GM23338 (cell line): ENCODE measurements at regions not wholly inside any gene's neighbourhood (a gene's known extent, or its start where the extent isn't known, plus 50 kb on each side); places are given as distances from the start of the nearest gene placed in this dataset.

Experiments
- CREB1 ChIP-seq: fragments of 250-450 bp; sonication (Bioruptor Pico); IDR thresholded peaks from 2 replicates; pipeline ENCODE4 v1.5.0; 2020; ENCODE audit warnings: low read depth, mild to moderate bottlenecking, moderate library complexity
- CTCF ChIP-seq, 2 experiments: fragments of 200-600 bp in 1 of 2; sonication (generic) in 1 of 2; conservative IDR thresholded peaks; 2 replicates each; pipeline versions ENCODE4 v1.5.1 to v1.6.1; 2016 to 2017; ENCODE audit warnings: antibody characterized with exemption in 2 of 2, low read depth in 2 of 2, mild to moderate bottlenecking in 2 of 2, moderate library complexity in 1 of 2
- EZH2 ChIP-seq: fragments of 200-600 bp; sonication (generic); IDR thresholded peaks from one replicate; pipeline ENCODE4 v1.8.0; 2017; ENCODE audit warnings: antibody characterized with exemption, mild to moderate bottlenecking, low read depth; ENCODE audit not compliant: unreplicated experiment
- NANOG ChIP-seq: IDR thresholded peaks from 2 replicates; pipeline ENCODE4 v1.6.1; 2016; ENCODE audit warnings: antibody characterized with exemption, borderline replicate concordance
- POLR2AphosphoS5 ChIP-seq: IDR thresholded peaks from 2 replicates; pipeline ENCODE4 v1.6.1; 2016; ENCODE audit warnings: antibody characterized with exemption, low read depth
- REST ChIP-seq: IDR thresholded peaks from one replicate; pipeline ENCODE4 v1.6.1; 2018; ENCODE audit warnings: antibody characterized with exemption; ENCODE audit not compliant: unreplicated experiment

- TF ChIP-seq NANOG (no peak), EZH2 (no peak), CREB1 (CRISPR knock-in tag) (no peak), POLR2AphosphoS5 (no peak), CTCF (conservative IDR thresholded peaks at IDR 0.05; ENCODE audit: low read depth in 2 of 2) (no peak), REST (no peak)
These were observed 211.8 kb downstream of the EPHA4 start for GRCh38 chr2:221360312-221360711.
